HG02970 (cell line): ENCODE measurements at regions not wholly inside any gene's neighbourhood (a gene's known extent, or its start where the extent isn't known, plus 50 kb on each side); places are given as distances from the start of the nearest gene placed in this dataset.

ENCODE experiments used
- ATAC-seq: cut with Tn5 transposase; IDR thresholded peaks from one replicate; pipeline ENCODE4 v1.9.1; 2021; ENCODE audit warnings: mild to moderate bottlenecking, moderate library complexity, moderate number of reproducible peaks; ENCODE audit not compliant: unreplicated experiment, low FRiP score

- no peak for ATAC-seq
Measured at GRCh38 chr2:220496513-220496912, 869.1 kb downstream of the SLC4A3 start.

GRCh38 chr2:220499225-220499624 is 871.8 kb downstream of the SLC4A3 start:
- no peak for ATAC-seq

- no peak for ATAC-seq
Measured at GRCh38 chr2:220502539-220502938, 875.1 kb downstream of the SLC4A3 start.

- no peak for ATAC-seq
Measured at GRCh38 chr2:220503431-220503830, 876.0 kb downstream of the SLC4A3 start.

- no peak for ATAC-seq
Measured at GRCh38 chr2:220504938-220505503, 877.6 kb downstream of the SLC4A3 start.

- no peak for ATAC-seq
Measured at GRCh38 chr2:220506466-220506865, 879.0 kb downstream of the SLC4A3 start.

GRCh38 chr2:220509096-220509757 is 881.8 kb downstream of the SLC4A3 start:
- no peak for ATAC-seq

- no peak for ATAC-seq
Measured at GRCh38 chr2:220509966-220510365, 882.5 kb downstream of the SLC4A3 start.

GRCh38 chr2:220510668-220511067 is 883.2 kb downstream of the SLC4A3 start:
- ATAC-seq, result no peak

GRCh38 chr2:220512419-220512818 is 885.0 kb downstream of the SLC4A3 start:
- no peak for ATAC-seq

- no peak for ATAC-seq
Measured at GRCh38 chr2:220513573-220514288, 886.3 kb downstream of the SLC4A3 start.

GRCh38 chr2:220521551-220521950 is 894.1 kb downstream of the SLC4A3 start:
- no peak for ATAC-seq

GRCh38 chr2:220528180-220528675 is 900.8 kb downstream of the SLC4A3 start:
- no peak for ATAC-seq

- ATAC-seq, result no peak
Measured at GRCh38 chr2:220531216-220531615, 903.8 kb downstream of the SLC4A3 start.

GRCh38 chr2:220533485-220533884 is 906.1 kb downstream of the SLC4A3 start:
- no peak for ATAC-seq

GRCh38 chr2:220539481-220539880 is 912.1 kb downstream of the SLC4A3 start:
- no peak for ATAC-seq

- no peak for ATAC-seq
Measured at GRCh38 chr2:220544049-220544448, 916.6 kb downstream of the SLC4A3 start.

- no peak for ATAC-seq
Measured at GRCh38 chr2:220550995-220551700, 923.7 kb downstream of the SLC4A3 start.

- no peak for ATAC-seq
Measured at GRCh38 chr2:220552790-220553535, 925.5 kb downstream of the SLC4A3 start.

GRCh38 chr2:220555961-220556630 is 928.7 kb downstream of the SLC4A3 start:
- ATAC-seq, result no peak
